AG09309 (cell line): ENCODE measurements at regions not wholly inside any gene's neighbourhood (a gene's known extent, or its start where the extent isn't known, plus 50 kb on each side); places are given as distances from the start of the nearest gene placed in this dataset.

ENCODE experiments used
- DNase-seq: peaks from one replicate; pipeline ENCODE4 v3.0.0-alpha.2; 2010; ENCODE audit warnings: low read depth
- H3K4me3 ChIP-seq: 2 replicates; pipeline ENCODE4 v1.5.1; 2011; ENCODE audit warnings: mild to moderate bottlenecking, low read depth, low read length, moderate library complexity; ENCODE audit not compliant: control insufficient read depth
- CTCF ChIP-seq: IDR thresholded peaks from 2 replicates; pipeline ENCODE4 v1.5.1; 2011; ENCODE audit warnings: mild to moderate bottlenecking, low read depth, low read length, inconsistent platforms; ENCODE audit not compliant: insufficient read depth, control insufficient read depth; ENCODE audit errors: missing control alignments

GRCh38 chr12:97118796-97119375, 211.8 kb downstream of the NEDD1 start:
- no peak overlapping the region for H3K4me3 ChIP-seq

GRCh38 chr12:97127061-97127460, 220.0 kb downstream of the NEDD1 start:
- TF ChIP-seq CTCF: no peak
- DNase-seq: no peak

More at GRCh38 chr12:97118796-97119375, 211.8 kb downstream of the NEDD1 start:
- no peak for TF ChIP-seq CTCF
- DNase-seq: no peak

GRCh38 chr12:97131220-97131981, 224.3 kb downstream of the NEDD1 start:
- DNase-seq: no peak
- H3K4me3 ChIP-seq: no peak overlapping the region
- no peak for TF ChIP-seq CTCF

More at GRCh38 chr12:97127061-97127460, 220.0 kb downstream of the NEDD1 start:
- no peak overlapping the region for H3K4me3 ChIP-seq

- no peak overlapping the region for H3K4me3 ChIP-seq
- TF ChIP-seq CTCF: no peak
- DNase-seq: no peak
Observed at GRCh38 chr12:97132270-97132669, 225.2 kb downstream of the NEDD1 start.

GRCh38 chr12:97134495-97134894, 227.4 kb downstream of the NEDD1 start:
- no peak overlapping the region for H3K4me3 ChIP-seq
- no peak for TF ChIP-seq CTCF
- no peak for DNase-seq

- no peak for TF ChIP-seq CTCF
- no peak overlapping the region for H3K4me3 ChIP-seq
- no peak for DNase-seq
Observed at GRCh38 chr12:97140355-97140754, 233.3 kb downstream of the NEDD1 start.
